Stimulated activated naive CD8-positive, alpha-beta T cell treated with anti-CD3 and anti-CD28 coated beads, Interleukin-15, Interleukin-2, amounts not matched to agents 100 U/mL and 50 U/mL, for 24 hours (primary cell): ENCODE measurements at regions not wholly inside any gene's neighbourhood (a gene's known extent, or its start where the extent isn't known, plus 50 kb on each side); places are given as distances from the start of the nearest gene placed in this dataset.
"Not testable (repeated sequence)": the region's sequence is repeated elsewhere in the genome, so short reads cannot be mapped to it uniquely, and the experiment has no call there.

Experiments used
- ATAC-seq: fragments of 150-1000 bp; cut with Tn5 transposase; one replicate; pipeline ENCODE4 v1.10.0; 2021
- DNase-seq: peaks from one replicate; pipeline ENCODE4 v3.0.0; 2021

DNA sequence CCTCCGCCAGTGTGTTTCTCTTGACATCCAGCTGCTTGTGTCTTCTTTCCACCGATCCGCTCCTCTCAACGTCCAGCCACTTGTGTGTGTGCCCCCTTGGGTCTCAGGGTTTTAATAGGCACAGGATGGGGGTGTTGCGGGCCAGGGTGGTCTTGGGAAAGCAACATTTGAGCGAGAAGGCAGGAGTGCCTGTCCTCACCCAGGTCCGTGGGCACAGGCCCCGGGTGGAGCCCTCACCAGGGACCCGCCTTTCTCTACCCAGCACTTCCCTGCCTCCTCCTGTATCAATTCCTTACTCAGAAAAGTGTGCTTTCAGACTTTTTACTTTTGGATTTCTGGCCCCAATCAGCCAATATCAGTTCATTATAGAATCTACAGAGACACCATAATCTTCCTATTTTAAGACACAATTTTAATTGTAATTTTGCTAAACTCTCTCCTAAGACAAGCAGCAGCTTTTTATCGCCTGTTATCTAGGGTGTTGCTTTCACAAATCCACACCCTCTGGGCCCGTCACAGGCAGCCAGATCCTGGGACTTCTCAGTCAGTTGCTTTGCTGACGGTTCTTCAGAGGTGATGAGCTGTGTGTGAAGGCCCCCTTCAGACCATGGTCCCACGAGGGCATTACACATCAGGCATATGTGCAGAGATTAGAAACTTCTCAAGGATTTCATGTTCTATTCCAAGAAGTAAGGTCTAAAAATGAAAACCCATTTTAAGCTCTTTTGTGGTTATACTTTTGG lies 96.0 kb upstream of the FHL2 start:
- no peak for DNase-seq
- ATAC-seq = no peak

DNA sequence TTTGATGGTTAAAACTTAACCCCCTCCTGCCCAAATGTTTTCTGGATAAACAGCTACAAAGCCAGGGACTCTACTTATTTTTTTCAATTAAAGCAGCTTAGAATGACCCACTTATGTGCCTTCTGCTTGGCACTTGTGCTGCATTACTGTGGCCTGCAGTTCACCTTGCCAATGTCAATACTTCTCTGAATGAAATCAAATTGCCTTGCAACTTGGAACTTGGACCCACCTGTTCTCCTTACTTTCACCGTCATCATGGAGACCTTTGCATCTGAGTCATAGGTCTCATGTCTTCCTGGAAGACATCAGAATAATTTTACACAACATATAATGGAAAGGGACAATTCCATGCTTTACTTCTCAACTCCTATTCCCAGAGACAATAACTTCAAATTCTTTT lies 92.1 kb upstream of the FHL2 start:
- DNase-seq (no peak), ATAC-seq (no peak)

DNA sequence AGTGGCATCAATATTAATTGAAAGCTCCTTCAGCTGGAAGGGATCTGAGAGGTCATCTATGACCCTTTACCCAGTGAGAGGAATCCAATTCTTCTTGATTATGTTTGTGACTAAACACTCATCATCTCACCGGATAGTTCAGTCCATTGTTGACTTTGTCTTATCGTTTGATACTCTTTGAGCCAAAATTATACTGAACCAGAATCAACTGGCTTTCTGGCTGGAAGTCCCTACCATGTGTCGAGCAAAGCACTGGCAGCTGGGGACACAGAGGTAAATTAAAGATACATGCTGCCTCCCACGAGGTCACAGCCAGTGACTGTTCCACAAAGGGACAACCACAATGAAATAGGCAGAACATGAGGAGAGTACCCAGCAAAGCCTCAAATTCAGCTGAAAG lies 91.4 kb upstream of the FHL2 start:
- DNase-seq = no peak
- no peak for ATAC-seq

DNA sequence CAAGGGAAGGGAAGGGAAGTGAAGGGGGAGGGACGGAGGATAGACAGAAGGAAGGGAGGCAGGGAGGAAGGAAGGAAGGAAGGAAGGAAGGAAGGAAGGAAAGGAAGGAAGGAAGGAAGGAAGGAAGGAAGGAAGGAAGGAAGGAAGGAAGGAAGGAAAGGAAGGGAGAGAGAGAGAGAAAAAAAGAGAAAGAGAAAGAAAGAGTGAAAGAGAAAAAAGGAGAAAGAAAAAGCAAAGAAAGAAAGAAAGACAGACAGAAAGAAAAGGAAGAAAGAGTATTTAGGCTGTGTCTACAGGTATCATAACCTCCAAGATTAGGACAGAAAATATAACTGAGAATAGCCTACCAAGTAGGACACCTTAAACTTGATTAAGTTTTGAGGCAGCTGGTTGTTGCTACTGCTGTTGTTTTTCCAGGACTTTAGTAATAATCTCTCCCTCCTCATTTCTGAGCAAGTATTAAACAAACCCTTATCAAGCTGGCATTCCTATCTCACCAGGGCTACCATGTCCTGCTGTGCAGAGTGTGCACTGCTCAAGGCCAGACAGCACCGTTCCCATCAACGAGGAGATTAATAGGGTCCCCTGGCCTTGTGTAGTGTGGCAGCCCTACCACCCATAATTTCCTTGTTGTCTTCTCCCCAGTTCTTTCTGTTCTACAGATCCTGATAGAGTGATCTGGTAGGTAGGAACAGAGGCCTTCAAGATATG lies 90.5 kb upstream of the FHL2 start:
- ATAC-seq = no peak
- no peak for DNase-seq

DNA sequence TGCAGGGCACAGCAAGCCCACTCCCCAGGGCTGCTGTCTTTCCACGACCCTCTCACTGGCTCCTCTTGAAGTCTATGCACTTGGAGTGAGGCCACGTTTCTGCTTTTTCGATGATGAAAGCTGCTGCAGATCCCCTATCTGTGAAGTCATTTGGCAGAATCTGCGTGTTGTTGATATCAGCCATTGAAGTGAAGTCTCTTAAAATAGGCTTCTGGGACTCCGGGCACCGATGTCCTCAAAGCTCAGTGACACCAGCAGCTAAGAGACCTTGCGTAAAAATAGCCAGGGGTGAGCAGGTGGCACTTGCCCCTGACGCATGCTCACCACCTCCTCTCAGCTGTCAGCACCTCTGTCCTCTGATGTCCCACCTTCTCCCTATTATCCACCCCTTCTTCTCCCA lies 89.4 kb upstream of the FHL2 start:
- ATAC-seq (no peak), DNase-seq (no peak)

DNA sequence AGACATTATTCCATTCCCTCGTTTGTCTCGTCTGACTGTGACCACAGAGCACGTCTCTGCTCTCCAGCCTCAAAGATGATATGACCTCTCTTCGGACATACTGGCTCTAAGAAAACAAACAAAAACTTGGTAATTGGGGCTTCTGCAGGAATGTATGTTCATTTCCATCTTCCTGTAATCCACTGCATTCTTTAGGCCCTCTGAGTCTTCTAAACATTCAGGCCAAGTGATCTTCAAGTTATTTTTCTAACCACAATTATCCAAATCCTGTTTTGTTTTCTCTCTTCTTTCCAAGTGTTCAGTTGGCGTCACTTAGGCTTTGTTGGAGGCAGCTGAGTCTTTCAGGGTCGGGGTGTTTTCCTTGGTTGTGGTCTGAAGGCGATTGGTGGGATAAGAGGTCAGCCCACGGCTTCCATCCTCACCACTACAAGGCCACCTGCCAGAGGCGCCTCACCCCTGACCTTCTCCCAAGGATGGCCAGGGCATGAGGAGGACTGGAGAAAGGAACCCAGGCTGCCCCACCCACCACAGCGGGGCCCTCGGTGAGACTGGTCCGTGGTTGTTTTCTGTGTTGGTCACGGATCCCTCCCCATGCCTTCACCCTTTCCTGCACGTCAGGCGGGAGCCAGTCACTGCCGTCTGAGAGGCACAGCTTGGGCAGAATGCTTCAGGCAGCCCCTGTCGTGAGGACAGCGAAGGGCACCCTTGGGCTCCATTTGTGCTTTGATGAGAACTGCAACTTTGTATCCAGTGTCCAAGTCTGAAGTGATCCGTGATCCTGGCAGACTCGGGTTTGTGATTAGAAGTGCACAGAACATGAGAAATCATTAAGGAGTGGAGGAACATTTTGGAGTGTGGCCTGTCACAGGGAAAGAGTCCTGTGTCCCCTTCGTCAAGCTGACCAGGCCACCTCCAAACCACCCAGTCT lies 88.6 kb upstream of the FHL2 start:
- no peak for ATAC-seq
- DNase-seq = no peak

DNA sequence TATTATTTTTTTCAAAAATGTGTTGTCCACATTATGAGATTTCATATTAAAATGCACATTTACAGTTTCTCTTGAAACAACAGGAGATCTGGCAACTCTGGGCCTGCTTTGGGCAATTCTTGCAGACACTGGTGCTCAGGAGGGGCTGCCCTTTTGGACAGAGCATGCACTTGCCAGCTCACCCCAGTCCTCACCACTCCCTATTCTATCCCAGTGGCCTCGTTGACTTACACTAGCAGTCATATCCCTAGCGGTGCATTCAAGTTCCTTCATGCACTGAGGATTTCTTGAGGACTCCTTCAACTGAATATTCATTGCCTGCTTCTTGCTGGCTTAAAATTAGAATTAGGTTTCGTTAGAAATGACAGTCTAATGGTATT lies 87.9 kb upstream of the FHL2 start:
- ATAC-seq = no peak
- no peak for DNase-seq

DNA sequence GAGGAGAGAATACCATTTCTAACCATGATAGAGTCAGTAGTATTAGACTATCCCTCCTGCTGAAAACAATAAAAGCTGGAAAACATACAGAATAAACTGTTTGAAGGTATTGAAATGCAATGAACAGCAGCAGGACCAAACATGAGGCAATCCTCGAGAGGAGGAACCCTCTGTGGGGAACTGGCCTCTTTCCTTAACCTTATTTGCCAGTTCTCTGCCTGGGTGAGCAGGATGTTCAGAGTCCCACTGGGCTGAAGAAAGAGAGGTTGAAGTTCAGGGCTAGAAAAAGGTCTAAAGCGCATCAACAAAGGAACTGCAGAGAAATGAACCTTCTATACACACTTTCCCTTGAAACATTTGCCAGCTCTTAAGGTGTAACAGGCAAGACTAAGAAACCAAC lies 79.8 kb upstream of the FHL2 start:
- ATAC-seq = no peak
- no peak for DNase-seq

DNA sequence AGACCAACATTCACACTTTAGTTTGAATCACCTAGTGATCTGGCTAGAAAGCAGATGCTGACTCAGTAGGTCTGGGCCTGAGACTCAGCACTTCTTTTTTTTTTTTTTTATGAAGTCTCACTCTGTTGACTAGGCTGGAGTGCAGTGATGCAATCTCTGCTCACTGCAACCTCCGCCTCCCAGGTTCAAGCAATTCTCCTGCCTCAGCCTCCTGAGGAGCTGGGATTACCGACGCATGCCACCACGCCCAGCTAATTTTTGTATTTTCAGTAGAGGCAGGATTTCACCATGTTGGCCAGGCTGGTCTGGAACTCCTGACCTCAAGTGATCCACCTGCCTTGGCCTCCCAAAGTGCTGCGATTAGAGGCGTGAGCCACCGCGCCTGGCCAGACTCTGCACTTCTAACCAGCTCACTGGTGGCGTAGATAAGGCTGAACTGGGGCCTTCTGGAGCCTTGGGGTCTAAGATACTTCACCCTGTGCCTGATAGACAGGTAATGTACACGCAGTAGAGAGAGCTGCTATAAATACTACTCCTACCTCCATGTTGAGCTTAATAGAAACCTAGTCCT lies 78.3 kb upstream of the FHL2 start:
- not testable (repeated sequence) for ATAC-seq

DNA sequence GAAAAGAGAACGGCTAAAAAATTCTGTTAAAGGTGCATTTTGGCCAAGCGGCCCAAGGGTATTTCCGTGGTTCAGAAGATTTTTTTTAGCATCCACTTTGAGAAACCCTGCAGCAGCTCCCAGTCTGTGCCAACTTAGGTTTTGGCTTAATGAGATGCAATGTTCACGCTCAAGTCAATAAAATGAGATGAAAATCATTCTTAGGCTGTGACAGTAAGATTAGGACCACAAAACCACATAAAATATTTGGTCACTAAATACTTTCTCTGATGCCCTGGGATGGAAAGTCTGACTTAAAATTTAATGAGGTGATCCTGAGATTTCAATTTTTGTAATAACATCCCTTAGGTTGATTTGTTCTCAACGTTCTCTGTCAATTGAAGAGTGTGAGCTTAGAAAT lies 74.2 kb upstream of the FHL2 start:
- no peak for ATAC-seq
- DNase-seq = no peak

More for the DNA sequence above, 78.3 kb upstream of the FHL2 start:
- DNase-seq = not testable (repeated sequence)

DNA sequence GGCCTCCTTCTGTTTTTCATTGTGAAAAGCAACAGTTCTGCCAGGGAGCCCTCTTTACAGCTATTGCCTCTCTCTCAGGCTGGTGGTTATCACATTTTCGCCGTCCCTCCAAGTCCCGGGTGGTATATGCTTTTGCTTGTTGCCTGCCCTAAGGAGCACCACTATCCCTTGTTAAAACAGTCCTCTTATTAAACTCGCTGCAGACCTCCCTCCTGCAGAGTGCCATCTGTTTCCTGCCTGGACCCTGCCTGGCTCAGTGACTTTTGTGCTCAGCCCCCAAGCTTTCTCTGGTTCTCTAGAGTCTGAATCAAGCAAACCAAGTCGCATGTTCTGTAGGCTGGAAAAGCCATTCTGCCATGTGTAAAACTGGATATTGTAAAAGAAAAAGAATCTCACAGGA lies 72.1 kb upstream of the FHL2 start:
- no peak for DNase-seq
- no peak for ATAC-seq

DNA sequence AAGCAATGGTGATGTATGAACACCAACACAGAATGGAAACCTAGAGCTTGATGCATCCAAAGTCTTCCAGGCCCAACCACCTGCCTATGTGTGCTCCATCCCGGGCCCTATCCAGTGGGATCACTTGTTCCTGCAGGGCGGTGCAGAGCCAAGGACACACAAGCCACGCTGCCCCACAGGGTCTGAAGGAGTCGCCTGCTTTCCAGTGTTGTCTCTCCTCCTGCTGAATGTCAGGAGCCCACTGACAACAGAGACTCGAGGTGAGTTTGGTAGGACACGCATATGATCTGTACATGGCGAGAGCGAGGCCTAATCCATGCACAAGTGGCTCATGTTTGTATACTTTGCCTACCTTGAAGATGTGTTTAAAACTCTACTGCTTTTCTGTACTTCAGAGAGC lies 70.9 kb upstream of the FHL2 start:
- no peak for DNase-seq
- ATAC-seq = no peak

DNA sequence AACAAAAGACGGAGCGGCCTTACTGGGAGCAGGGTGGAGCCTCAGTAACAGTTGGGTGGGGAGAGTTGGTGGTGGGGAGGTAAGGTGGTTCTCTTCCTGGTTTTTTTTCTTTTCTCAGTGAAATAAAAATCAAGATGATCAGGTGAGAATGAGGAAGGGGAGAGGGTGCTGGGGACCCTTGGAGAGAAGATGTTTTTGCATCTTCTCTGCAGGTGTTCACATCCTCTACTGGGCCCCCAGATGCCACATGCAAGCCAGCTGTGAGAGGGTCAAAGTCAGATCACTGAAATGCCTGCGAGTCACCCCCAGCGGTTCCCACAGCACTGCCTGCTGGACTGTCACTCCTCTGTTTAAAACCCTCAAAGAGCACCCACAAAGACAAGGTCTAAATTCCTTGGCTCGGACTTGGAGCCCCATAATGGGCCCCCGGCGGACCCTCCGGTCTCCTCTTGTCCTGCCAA lies 69.8 kb upstream of the FHL2 start:
- DNase-seq (no peak), ATAC-seq (no peak)

DNA sequence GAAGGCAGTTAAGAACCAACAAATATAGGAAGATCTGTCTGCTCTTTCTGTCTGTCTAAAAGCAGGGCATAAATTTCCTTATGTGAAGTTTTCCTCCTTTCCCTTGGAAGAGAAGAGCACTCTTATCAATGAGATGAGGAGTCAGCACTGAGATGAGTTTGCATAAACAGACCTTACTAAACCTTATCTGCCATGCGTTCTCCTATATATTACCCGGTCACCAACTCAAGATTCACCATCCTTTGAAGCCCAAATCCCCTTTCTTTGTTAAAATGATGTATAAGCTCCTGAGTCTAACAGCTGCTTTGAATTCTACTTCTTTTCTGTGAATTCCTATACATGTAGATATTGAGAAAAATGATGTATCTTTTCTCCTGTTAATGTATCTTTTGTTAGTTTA lies 65.5 kb upstream of the FHL2 start:
- DNase-seq (no peak), ATAC-seq (no peak)

DNA sequence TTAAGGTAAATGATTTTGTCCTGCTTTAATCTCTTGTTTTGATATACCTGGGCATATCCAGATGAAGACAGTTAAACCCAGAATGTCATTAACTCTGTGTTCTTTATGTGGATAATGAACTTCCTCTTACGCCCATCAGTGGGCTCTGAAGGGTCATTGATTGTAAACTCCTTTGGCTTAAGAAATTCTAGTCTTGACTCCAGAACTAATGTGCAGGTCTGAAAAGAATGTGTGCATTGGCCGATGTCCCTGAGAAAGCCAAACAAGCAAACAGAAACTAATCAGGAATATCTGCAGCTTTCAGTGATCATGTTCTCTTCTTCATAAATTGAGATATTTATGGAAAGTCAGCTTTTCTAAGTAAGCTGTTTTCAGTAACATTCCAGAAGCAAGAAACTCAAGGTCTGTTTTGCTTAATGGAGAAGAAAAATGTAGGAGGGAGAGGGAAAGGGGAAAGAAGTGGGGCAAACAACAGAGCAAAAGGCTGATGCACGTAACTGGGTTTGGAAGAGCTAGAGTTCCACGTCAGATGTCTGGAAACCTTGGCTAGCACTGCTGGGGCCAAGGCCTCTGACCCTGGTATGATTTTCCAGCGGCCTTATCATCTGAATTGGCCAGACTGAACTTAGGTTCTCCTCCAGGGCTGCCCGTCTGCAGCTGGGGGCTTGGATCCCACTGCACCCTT lies 61.3 kb upstream of the FHL2 start:
- no peak for ATAC-seq
- DNase-seq = no peak

DNA sequence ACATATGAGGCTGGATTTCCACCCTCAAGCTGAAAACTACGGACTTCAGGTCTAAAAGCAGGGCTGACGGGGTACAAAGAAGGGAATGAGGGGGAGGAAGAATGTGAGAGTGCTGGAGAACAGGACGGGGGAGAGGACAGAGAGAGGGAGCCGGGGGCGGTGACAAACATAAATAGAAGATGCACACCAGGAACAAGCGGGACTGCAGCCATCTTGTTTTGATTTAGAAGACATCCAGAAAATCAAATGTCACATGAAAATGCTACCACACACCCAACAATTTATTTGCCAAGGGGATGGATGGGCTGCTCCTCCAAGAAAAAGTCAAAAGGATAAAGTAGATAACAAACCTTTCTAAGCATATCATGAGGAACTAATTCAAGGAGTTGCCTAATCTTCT lies 59.2 kb upstream of the FHL2 start:
- ATAC-seq (no peak), DNase-seq (no peak)

DNA sequence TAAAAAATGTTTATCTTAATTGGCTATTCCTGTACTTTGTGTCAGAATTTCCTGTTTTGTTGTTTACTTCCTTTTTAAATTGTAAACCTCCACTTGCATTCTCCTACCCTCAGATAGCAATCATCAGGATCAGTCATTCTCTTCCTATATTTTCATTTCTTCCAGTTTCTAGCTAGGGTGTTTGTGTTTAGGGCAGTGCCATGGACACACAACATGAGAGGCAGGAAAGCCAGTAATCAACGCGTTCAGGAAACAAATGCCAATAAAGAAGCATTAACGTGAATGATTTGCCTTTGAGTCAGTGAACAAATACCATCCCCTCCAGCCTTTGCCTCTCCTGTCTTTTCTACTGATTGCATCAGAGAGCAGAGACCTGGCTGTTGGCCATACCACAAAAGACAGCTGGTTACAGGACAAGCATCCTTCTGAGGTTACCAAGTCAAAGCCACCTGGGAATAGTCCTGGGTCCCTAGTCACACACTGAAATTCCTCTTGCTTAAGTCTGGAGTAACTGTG lies 56.7 kb upstream of the FHL2 start:
- ATAC-seq (no peak), DNase-seq (no peak)

DNA sequence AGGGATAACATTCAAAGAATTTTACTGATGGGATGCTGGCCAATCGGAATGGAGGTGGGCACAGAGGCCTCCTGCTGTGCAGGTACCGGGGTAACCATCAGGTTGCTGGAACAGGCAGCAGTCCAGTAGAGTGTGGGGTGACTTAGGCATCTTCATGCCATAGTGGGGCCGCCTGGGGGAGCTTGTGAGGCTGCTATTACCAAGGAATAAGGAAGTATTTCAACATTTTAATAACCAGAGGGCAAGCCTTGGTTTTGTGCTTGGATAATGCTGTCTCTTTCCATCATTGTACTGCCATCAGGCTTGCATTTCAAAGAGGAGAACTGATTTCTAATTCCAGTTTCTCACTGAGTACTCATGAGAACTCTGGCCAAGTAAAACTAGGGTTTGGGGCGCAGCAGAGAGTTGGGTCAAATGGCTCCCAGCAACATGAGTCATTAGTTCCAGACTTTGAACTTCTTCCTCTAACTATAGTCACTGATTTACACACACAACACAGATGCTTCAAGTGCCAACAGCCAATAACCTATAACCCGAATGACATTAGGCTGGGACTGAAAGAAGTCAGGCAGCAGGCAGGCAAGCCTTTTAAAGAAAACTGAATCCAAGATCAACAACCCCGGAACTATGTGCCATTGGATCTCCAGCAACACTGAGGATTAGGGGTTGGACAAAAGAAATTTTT lies 56.1 kb upstream of the FHL2 start:
- no peak for DNase-seq
- ATAC-seq = peak; percentile 52

DNA sequence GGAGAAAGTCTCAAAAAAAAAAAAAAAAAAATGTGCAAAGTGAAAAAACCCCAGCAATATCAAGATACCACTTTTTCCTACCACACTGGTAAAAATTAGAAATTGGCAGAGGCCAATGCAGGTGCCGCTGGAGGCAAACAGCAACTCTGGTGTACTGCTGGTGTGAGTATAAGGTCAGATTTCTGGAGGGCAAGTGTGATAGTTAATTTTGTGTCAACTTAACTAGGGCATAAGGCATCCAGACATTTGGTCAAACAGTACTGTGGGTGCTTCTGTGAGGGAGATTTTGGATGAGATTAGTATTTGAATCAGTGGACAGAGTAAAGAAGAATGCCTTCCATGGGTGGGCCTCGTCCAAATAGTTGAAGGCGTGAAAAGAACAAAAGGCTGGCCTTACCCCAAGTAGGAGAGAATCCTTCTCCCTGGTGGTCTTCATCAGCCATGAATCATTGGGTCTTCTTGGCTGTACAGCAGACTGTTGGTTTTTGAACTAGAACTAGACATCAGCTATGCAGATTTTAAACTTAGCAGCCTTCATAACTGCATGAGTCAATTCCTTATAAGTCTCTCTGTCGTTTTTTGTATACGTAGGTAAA lies 52.8 kb upstream of the FHL2 start:
- ATAC-seq (no peak), DNase-seq (no peak)

DNA sequence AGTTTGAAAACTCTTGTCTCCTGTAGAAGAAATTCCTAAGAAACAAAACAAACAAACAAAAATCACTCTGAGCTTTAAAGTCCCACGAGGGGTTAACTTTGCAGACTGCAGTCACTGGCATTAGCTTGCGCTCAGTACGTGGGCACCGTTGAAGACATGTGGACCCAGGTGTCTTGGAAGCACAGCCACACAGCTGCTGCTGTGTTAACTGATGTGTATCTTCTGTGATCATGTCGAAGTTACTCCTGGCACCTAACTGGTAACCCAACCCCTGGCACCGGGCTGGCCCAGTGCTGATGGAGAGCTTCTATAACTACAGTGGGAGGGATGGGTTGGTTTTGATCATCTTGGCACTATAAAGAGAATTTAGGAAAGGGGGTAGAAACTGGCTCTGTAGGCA lies 51.6 kb upstream of the FHL2 start:
- no peak for DNase-seq
- no peak for ATAC-seq

DNA sequence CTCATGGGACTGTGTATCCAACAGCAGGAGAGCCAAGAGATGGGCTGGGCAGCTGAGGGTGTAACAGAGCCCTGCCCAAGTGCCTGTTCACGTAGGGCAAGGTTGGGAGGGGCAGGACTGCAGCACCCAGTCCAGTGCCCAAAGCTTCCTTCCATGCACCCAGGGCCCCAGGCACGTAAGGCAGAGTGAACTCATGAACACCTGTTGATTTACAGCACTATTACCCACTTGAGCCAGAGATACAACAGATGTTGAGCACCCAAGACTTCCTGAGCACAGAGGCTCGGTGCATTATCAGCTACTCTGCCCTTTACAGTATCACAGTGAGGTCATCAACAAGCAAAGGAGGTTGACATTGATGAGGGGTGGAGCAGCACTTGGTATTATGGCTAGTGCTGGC lies 50.2 kb upstream of the FHL2 start:
- ATAC-seq = no peak
- no peak for DNase-seq
